Peyer's patch (tissue), 4 donors: ENCODE measurements at regions not wholly inside any gene's neighbourhood (a gene's known extent, or its start where the extent isn't known, plus 50 kb on each side); places are given as distances from the start of the nearest gene placed in this dataset.

ENCODE experiments used
- CTCF ChIP-seq, 6 experiments: fragments of 450-650 bp in 4 of 6; fragments of 200-600 bp in 2 of 6; sonication (generic) in 1 of 6; IDR thresholded peaks; one replicate each; pipeline ENCODE4 v1.5.1; 2017 to 2019; ENCODE audit warnings: antibody characterized with exemption in 6 of 6, mild to moderate bottlenecking in 3 of 6, moderate library complexity in 1 of 6
- POLR2A ChIP-seq, 2 donors: fragments of 450-650 bp; IDR thresholded peaks; one replicate each; pipeline ENCODE4 v1.5.1; 2017; ENCODE audit warnings: antibody characterized with exemption in 2 of 2, mild to moderate bottlenecking in 2 of 2, moderate library complexity in 2 of 2

DNA sequence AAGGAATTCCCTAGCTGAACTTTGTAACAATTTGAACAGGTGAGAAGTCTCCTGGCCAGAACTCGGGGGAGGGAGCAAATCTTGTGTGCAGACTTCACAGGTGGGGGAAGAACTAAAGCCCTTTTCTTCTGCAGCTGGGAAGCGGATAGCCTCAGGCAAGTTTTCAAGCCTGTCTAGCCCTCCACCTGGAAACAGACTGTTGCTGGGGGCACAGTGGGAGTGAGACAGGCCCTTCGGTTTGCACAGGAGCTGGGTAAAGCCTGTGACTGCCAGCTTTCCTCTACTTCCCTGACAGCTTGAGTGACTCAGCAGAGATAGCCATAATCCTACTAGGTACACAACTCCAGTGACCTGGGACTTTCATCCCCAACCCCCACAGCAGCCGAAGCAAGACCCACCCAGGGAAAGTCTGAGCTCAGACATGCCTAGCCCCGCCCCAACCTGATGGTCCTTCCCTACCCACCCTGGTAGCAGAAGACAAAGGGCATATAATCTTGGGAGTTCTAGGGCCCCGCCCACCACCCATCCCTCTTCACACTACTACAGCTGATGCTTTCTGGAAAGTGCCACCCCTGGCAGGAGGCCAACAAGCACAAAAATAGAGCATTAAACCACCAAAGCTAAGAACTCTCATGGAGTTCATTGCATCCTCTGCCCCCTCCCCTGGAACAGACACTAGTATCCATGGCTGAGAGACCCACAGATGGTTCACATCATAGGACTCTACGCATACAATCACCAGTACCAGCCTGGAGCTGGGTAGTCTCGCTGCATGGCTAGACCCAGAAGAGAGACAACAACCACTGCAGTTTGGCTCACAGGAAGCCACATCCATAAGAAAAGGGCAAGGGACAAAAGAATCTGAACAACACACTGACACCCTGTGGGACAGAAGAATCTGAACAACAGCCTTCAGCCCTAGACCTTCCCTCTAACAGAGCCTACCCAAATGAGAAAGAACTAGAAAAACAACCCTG is 479.0 kb downstream of the RAP2B start:
- TF ChIP-seq POLR2A (IDR thresholded peaks at IDR 0.05): no peak
- TF ChIP-seq CTCF (IDR thresholded peaks at IDR 0.05): no peak
